Nephron (organoid): ENCODE measurements at regions not wholly inside any gene's neighbourhood (a gene's known extent, or its start where the extent isn't known, plus 50 kb on each side); places are given as distances from the start of the nearest gene placed in this dataset.

ENCODE experiments used
- H3K27ac Mint-ChIP-seq, 3 experiments: 2 replicates each; pipeline ENCODE4 v1.8.0; 2020; ENCODE audit warnings: mixed read lengths in 3 of 3, mild to moderate bottlenecking in 2 of 3, moderate library complexity in 1 of 3
- H3K27me3 Mint-ChIP-seq: 2 replicates; pipeline ENCODE4 v1.8.0; 2021; ENCODE audit warnings: low read depth, mild to moderate bottlenecking, moderate library complexity, mixed read lengths
- H3K36me3 Mint-ChIP-seq: 2 replicates; pipeline ENCODE4 v1.8.0; 2020; ENCODE audit warnings: low read depth, mixed read lengths
- H3K4me1 Mint-ChIP-seq: 2 replicates; pipeline ENCODE4 v1.8.0; 2020; ENCODE audit warnings: mixed read lengths
- H3K4me3 Mint-ChIP-seq, 3 experiments: 2 replicates each; pipeline ENCODE4 v1.8.0; 2020; ENCODE audit warnings: mild to moderate bottlenecking in 3 of 3, mixed read lengths in 3 of 3, moderate library complexity in 2 of 3
- H3K9me3 Mint-ChIP-seq: 2 replicates; pipeline ENCODE4 v1.8.0; 2020; ENCODE audit warnings: mixed read lengths
- TF ChIP-seq, protein P1 (sequence below), 3 experiments: fragments of 200-600 bp; sonication (generic); IDR thresholded peaks; one replicate each; pipeline ENCODE4 v1.5.0; 2021; ENCODE audit warnings: antibody characterized with exemption in 3 of 3; ENCODE audit not compliant: unreplicated experiment in 3 of 3

DNA sequence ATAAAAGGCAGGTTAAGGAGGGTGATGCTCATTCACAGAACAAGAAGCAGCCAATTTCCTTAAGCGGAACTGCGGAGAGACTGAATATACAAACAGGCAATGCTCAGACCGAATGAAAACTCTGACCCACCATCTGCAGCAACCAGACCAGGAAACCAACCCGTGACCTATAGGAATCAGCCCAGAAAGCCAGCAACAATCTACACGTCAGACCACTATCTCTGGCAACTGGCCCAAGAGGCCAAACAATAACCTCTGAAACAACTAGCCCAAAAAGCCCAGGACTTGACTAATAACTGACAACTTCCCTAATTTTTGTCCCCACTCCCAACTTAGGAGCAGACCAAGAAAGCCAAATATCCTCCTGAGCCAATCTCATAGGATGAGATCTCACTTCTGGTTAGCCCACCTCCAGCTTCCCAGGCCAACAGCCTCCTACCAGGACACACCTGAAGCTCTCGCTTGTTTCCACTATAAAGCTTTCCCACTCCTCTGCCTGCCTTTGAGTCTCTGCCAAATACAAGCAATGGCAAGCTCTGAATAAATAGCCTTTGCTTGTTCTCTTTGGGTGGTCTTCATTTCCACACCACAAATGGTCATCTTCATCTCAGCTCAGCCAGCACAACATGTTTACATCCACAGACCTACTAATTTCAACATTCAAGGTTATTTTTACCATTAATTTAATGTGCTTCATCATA, 168.5 kb downstream of the HSD17B3 start:
- Mint-ChIP-seq H3K9me3 (no peaks in the 10 kb centered on the region), H3K4me1 (peaks cover 27% of the 10 kb centered on the region), H3K36me3 (no peaks in the 10 kb centered on the region), H3K27ac (peak overlapping the region in 2 of 3 experiments; percentile 38 to 56), H3K27me3 (peaks cover 38% of the 10 kb centered on the region), H3K4me3 (no peak overlapping the region)
- TF ChIP-seq, protein P1, sequence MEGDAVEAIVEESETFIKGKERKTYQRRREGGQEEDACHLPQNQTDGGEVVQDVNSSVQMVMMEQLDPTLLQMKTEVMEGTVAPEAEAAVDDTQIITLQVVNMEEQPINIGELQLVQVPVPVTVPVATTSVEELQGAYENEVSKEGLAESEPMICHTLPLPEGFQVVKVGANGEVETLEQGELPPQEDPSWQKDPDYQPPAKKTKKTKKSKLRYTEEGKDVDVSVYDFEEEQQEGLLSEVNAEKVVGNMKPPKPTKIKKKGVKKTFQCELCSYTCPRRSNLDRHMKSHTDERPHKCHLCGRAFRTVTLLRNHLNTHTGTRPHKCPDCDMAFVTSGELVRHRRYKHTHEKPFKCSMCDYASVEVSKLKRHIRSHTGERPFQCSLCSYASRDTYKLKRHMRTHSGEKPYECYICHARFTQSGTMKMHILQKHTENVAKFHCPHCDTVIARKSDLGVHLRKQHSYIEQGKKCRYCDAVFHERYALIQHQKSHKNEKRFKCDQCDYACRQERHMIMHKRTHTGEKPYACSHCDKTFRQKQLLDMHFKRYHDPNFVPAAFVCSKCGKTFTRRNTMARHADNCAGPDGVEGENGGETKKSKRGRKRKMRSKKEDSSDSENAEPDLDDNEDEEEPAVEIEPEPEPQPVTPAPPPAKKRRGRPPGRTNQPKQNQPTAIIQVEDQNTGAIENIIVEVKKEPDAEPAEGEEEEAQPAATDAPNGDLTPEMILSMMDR (IDR thresholded peaks at IDR 0.05; ENCODE audit: unreplicated experiment in 3 of 3) = no peak

DNA sequence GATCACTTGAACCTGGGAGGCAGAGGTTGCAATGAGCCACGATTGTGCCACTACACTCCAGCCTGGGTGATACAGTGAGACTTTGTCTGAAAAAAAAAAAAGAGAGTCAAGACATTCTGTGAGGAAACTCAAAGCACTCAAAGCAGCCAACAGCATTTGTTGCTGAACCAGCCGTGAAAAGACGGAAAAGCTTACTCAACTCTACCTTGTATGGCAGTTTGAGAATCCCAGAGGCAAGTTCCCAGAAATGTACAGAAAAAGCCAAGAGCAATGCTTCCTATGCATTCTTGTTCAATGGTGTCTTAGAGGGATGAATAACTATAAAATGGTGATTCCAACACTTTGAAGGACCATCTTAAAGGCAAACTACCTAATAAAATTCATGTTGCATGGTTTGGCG, 170.2 kb downstream of the HSD17B3 start:
- H3K27me3 Mint-ChIP-seq = peaks cover 46% of the 10 kb centered on the region
- no peak overlapping the region for H3K4me3 Mint-ChIP-seq
- H3K36me3 Mint-ChIP-seq = no peaks in the 10 kb centered on the region
- peaks cover 23% of the 10 kb centered on the region for H3K4me1 Mint-ChIP-seq
- H3K27ac Mint-ChIP-seq = peak overlapping the region in 1 of 3 experiments; percentile 0
- no peaks in the 10 kb centered on the region for H3K9me3 Mint-ChIP-seq
- TF ChIP-seq, protein P1 (IDR thresholded peaks at IDR 0.05; ENCODE audit: unreplicated experiment in 3 of 3) = no peak

DNA sequence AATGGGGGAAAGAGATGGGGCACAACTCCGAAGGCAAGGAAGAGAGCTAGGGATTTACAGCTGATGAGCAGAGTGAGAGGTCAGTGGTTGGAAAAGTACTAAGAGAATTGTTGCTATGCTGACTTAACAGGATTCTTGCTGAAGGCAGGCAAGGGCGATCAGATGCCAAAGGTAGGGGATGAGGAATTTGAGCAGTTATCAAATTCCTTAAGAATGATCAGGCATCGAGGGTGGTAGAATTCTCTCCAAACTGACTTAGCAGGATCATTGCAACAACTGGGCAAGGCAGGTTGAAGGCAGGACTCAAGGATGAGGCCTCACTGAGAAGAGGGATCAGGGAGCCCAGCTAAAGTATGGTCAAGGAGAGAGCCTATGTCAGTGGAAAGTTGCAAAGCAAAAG, 171.0 kb downstream of the HSD17B3 start:
- H3K27me3 Mint-ChIP-seq = peaks cover 50% of the 10 kb centered on the region
- H3K27ac Mint-ChIP-seq = peak overlapping the region in 1 of 3 experiments; percentile 11
- TF ChIP-seq, protein P1 (IDR thresholded peaks at IDR 0.05; ENCODE audit: unreplicated experiment in 3 of 3) = no peak
- peaks cover 22% of the 10 kb centered on the region for H3K4me1 Mint-ChIP-seq
- H3K9me3 Mint-ChIP-seq = no peaks in the 10 kb centered on the region
- no peaks in the 10 kb centered on the region for H3K36me3 Mint-ChIP-seq
- H3K4me3 Mint-ChIP-seq = no peak overlapping the region

DNA sequence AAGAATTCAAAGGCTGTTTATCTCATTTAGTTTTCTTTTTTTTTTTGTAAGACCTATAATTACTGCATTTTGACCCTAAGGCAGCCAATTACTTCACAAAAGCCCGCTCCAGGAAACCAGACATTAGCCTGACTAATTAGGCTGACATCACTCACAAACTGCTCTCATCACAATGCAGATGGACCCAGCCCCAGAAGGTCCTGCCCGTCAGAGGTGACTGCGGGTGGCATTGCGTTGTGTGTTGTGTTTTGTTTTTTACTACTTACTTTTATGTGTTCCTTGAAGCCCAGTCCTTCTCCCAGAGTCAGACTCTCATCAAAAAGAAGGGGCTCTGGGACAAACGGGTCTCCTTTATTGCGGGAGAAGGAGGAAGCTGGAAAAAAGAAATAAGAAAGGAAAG, 172.2 kb downstream of the HSD17B3 start:
- TF ChIP-seq, protein P1 (IDR thresholded peaks at IDR 0.05; ENCODE audit: unreplicated experiment in 3 of 3) = no peak
- no peaks in the 10 kb centered on the region for H3K9me3 Mint-ChIP-seq

DNA sequence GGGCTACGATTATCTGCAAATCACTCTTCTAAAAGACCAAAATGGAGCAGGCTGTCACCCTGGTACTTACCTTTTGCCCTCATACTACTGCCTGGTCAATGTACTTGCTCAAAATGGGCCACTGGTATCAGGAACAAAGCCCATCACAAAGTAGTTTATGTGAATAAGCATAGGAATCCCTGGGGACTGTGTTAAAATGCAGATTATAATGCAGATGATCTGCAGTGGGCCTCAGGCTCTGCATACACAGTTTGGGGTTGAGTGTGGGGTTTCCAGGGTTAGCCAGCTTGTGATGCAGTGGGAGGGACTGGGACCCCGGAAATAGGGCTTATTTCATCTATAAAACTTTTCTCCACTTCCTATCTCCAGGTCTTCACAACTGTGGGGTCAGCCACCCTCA, 173.1 kb downstream of the HSD17B3 start:
- TF ChIP-seq, protein P1 (IDR thresholded peaks at IDR 0.05; ENCODE audit: unreplicated experiment in 3 of 3) = no peak
- H3K4me1 Mint-ChIP-seq = peaks cover 17% of the 10 kb centered on the region
- H3K27ac Mint-ChIP-seq = peak overlapping the region in 1 of 3 experiments; percentile 2
- H3K36me3 Mint-ChIP-seq = no peaks in the 10 kb centered on the region
- peaks cover 46% of the 10 kb centered on the region for H3K27me3 Mint-ChIP-seq
- H3K4me3 Mint-ChIP-seq = no peak overlapping the region
- H3K9me3 Mint-ChIP-seq = no peaks in the 10 kb centered on the region

More for the DNA sequence above, 172.2 kb downstream of the HSD17B3 start:
- peaks cover 46% of the 10 kb centered on the region for H3K27me3 Mint-ChIP-seq
- H3K4me3 Mint-ChIP-seq = no peak overlapping the region
- H3K27ac Mint-ChIP-seq = peak overlapping the region in 2 of 3 experiments; percentile 7 to 65
- H3K36me3 Mint-ChIP-seq = no peaks in the 10 kb centered on the region
- H3K4me1 Mint-ChIP-seq = peaks cover 19% of the 10 kb centered on the region

DNA sequence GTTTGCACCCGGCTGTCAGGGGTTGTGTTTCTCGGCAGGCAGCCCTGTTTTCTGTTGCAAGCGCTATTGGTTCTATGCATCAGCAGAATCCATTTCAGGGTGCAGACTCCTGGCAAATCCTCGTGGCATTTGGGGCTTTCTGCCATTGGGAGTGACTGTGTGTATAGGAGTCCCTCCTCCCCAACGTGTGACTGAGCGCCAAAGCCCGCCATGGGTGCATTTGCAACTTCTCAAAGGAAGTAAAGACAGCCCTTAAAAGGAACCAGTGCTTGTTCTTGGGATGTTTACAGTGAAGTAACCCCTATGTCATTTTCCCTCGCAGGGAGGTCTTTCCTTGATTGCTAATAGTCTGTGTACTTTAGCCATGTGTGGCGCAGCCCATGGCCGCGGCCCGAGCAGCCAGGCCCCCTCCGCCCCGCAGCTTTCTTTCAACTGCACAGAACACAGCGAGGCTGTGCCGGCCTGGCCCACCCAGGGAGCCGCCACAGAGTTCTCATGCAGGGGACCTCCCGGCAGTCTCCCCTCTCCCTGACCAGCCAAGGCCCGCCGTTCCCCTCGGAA, 175.6 kb downstream of the HSD17B3 start:
- peaks cover 33% of the 10 kb centered on the region for H3K27me3 Mint-ChIP-seq
- TF ChIP-seq, protein P1 (IDR thresholded peaks at IDR 0.05; ENCODE audit: unreplicated experiment in 3 of 3) = no peak
- H3K36me3 Mint-ChIP-seq = no peaks in the 10 kb centered on the region
- H3K9me3 Mint-ChIP-seq = no peaks in the 10 kb centered on the region
- H3K4me3 Mint-ChIP-seq = no peak overlapping the region
- peaks cover 9% of the 10 kb centered on the region for H3K4me1 Mint-ChIP-seq
- peak overlapping the region; percentile 54 to 71 (median 59) for H3K27ac Mint-ChIP-seq
